ENCODE measurements at regions not wholly inside any gene's neighbourhood (a gene's known extent, or its start where the extent isn't known, plus 50 kb on each side); places are given as distances from the start of the nearest gene placed in this dataset.

- Histone ChIP-seq H3K4me3 (no peak overlapping the region), H3K4me1 (peaks cover 3% of the 10 kb centered on the region; the same call in 1 of the 3 replicates), H3K27ac (no peak overlapping the region), H3K4me2 (no peak overlapping the region), H3K9me3 (no peaks in the 10 kb centered on the region)
- ChIA-PET CTCF (interaction anchor here (0.6 to 1.0 kb wide), 2 partner anchors 55 to 177 kb away, joined by 3 to 5 read pairs; no protein-coding TSS in a partner anchor), POLR2A (no interaction called here)
- FAIRE-seq: no peak
- no peak for DNase-seq (ENCODE audit: low read depth in 1 of 2, low spot score in 1 of 2)
- no peak for ATAC-seq
- TF ChIP-seq ZFP36 (IDR thresholded peaks at IDR 0.05; ENCODE audit: borderline replicate concordance, partially characterized antibody) (no peak), FOSL2 (IDR thresholded peaks at IDR 0.05) (no peak), FOSL2 (CRISPR knock-in tag; IDR thresholded peaks at IDR 0.05) (no peak), RARB (CRISPR knock-in tag; IDR thresholded peaks at IDR 0.05) (no peak), FOSB (CRISPR knock-in tag; IDR thresholded peaks at IDR 0.05) (no peak), ZC3H11A (IDR thresholded peaks at IDR 0.05) (no peak), SMC3 (IDR thresholded peaks at IDR 0.05) (no peak), TP53 (CRISPR knock-in tag; IDR thresholded peaks at IDR 0.05) (no peak), HES2 (IDR thresholded peaks at IDR 0.05) (no peak), POLR2A (IDR thresholded peaks at IDR 0.05; ENCODE audit: low read length) (no peak), NPAS2 (CRISPR knock-in tag; IDR thresholded peaks at IDR 0.05; ENCODE audit: borderline replicate concordance) (no peak), CBX2 (IDR thresholded peaks at IDR 0.05; ENCODE audit: borderline replicate concordance, low read depth) (no peak), PHF8 (IDR thresholded peaks at IDR 0.05; ENCODE audit: borderline replicate concordance, low read depth) (no peak), RCOR1 (IDR thresholded peaks at IDR 0.05; ENCODE audit: low read depth, low read length) (no peak), ESRRA (IDR thresholded peaks at IDR 0.05; ENCODE audit: borderline replicate concordance, low read length) (no peak), ATOH8 (CRISPR knock-in tag; IDR thresholded peaks at IDR 0.05; ENCODE audit: low read depth) (no peak), BCL3 (IDR thresholded peaks at IDR 0.05) (no peak), E2F6 (IDR thresholded peaks at IDR 0.05; ENCODE audit: borderline replicate concordance, low read depth) (no peak)
- 25% methylated on average over 3 of the region's 3 CpGs for WGBS (ENCODE audit: missing lambda C conversion rate)
Observed at GRCh38 chr1:101364370-101365120, 127.7 kb downstream of the S1PR1 start.

GRCh38 chr1:101365186-101365585 lies 128.4 kb downstream of the S1PR1 start:
- TF ChIP-seq BCL3 (IDR thresholded peaks at IDR 0.05) (no peak), SREBF2 (IDR thresholded peaks at IDR 0.05) (no peak), USF2 (IDR thresholded peaks at IDR 0.05) (no peak), TFCP2L1 (CRISPR knock-in tag; IDR thresholded peaks at IDR 0.05) (no peak), ZNF302 (CRISPR knock-in tag; IDR thresholded peaks at IDR 0.05) (no peak)
- Histone ChIP-seq H3K27ac (no peak overlapping the region), H3K4me1 (peaks cover 3% of the 10 kb centered on the region; the same call in 1 of the 3 replicates), H3K4me2 (no peak overlapping the region), H3K4me3 (no peak overlapping the region), H3K9me3 (no peaks in the 10 kb centered on the region)
- CTCF ChIA-PET: interaction anchor here (1.0 kb wide), 1 partner anchor 55 kb away, joined by 3 read pairs; no protein-coding TSS in a partner anchor
- DNase-seq (ENCODE audit: low read depth in 1 of 2, low spot score in 1 of 2) (no peak), ATAC-seq (no peak), FAIRE-seq (no peak)
- 34% methylated on average over 3 of the region's 3 CpGs for WGBS (ENCODE audit: missing lambda C conversion rate)
- POLR2A ChIA-PET: no interaction called here

Data from A549 (cell line).